GM18511 (cell line): ENCODE measurements at regions not wholly inside any gene's neighbourhood (a gene's known extent, or its start where the extent isn't known, plus 50 kb on each side); places are given as distances from the start of the nearest gene placed in this dataset.
"Not testable (repeated sequence)": the region's sequence is repeated elsewhere in the genome, so short reads cannot be mapped to it uniquely, and the experiment has no call there.

Experiments used
- ATAC-seq: cut with Tn5 transposase; IDR thresholded peaks from one replicate; pipeline ENCODE4 v1.9.1; 2021; ENCODE audit warnings: mild to moderate bottlenecking, moderate library complexity; ENCODE audit not compliant: unreplicated experiment

DNA sequence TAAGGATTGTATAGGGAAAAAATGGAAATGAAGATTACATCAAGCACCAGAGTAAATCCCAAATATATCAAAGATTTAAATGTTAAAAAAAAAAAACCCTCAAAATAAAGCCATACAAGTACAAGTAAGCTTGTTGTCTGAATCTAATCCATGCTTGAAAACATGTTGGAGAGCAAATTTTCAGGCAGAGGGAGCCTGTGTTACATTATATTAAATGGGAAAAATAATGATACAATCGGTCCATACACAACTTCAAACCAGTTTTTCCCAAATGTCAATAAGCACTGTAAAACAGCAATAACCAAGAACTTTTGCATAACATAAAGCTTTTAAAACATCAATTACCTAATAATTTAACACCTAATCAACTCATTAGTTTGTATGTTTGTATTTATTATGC, 949.4 kb upstream of the ADGRL4 start:
- no peak for ATAC-seq

DNA sequence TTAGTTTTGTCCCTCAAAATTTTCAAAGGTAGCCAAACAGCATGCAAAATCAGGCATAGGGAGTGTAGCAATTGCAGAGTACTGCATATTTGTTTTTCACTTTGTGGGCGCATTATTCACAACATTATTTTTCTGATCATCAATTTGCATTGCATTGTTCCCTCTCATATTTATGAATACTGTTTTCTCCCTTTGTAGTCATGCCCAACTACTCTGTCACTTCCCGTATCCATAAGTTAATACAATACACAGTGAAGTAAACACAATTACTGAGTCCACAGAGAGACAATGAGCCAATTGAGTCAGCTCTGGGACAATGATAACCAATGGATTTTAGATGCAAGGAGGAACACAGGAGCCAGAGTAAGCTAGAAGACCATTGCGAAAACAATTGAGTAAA, 944.0 kb upstream of the ADGRL4 start:
- ATAC-seq, result no peak

DNA sequence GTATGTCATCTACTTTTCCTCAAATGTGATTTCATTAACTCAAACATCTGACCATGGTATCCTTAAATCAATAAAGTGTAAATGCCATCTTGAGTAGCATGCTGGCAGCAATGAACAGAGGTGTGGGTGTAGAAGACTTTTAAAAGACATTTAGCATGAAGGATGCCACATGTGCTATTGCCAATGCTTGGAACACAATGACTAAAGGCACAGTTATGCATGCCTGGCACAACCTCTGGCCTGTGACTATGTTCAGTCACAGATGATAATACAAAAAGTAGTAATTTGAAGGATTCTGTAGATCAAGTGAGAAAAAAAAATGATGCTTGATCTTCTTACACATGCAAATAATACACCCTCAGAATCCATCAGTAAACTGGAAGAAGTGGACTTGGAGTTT, 938.9 kb upstream of the ADGRL4 start:
- no peak for ATAC-seq

DNA sequence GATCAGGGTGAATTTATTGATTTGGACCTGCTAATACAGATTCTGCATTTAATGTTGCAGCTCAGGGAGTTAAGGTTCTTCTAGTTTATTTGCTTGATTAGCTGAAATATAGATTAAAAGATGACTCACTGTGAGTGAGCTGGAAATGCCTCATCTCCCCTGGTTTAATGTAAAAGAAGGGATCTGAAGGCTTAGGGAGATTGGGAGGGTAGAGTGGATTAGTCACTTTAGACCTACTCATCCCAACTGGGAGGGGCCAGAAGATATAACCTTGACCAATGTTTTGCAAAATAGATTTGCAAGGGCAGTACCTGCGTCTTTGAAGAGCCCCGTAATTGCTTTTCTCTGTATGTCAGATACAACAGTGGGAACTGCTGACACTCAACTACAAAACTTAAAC, 922.8 kb upstream of the ADGRL4 start:
- no peak for ATAC-seq

GRCh38 chr1:79928901-79929300, 922.4 kb upstream of the ADGRL4 start:
- no peak for ATAC-seq

DNA sequence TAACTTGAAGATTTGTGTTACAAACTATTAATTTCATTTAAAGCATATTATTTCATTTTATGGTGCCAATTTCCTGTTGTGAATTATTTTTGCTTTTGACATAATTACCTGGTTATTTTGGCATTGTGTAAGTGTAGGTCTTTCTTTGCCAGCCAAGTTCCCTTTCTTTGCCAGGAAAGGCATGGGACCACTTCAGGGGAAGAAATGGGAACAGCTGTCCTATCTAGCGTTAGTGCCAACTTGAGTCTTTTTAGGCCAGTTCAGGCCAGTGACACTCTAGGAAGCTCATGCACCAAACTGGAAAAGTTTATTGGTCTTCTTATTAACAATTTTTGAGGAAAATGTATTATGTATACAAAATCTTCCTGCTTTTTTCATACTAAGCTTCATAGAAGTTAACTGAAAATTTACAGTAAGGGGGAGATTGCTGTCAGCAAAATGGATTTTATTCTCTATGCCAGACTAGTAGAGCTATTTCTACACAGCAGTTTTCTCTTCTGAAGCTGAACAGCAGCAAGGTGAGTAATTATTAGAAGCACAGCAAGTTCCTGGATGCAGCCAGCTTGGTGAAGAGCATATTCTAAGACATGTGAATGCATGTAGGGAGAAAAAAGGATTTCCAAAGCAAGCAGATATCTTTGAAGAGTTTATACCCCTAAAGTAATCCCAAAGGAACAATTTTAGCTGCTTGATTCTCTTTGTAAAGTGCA, 914.6 kb upstream of the ADGRL4 start:
- ATAC-seq, result no peak

GRCh38 chr1:79914896-79915295, 908.4 kb upstream of the ADGRL4 start:
- no peak for ATAC-seq

DNA sequence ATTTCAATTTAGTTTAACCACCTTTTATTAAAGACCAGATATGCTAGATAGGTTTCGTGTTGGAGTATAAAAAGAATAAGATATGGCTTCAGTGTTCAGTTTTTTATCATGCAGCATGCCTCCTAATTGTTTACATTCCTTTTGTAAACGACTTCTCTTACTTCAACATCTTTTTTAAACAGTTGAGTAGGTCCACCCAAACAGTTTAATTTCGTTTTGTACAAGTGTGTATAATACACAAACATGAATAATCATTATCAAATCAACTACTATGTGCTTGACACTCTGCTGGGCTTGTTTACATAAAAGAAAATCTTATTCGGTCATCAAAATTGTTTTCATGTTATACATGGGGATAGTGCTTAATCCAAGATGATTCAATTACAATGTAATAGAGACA, 906.3 kb upstream of the ADGRL4 start:
- ATAC-seq, result no peak

DNA sequence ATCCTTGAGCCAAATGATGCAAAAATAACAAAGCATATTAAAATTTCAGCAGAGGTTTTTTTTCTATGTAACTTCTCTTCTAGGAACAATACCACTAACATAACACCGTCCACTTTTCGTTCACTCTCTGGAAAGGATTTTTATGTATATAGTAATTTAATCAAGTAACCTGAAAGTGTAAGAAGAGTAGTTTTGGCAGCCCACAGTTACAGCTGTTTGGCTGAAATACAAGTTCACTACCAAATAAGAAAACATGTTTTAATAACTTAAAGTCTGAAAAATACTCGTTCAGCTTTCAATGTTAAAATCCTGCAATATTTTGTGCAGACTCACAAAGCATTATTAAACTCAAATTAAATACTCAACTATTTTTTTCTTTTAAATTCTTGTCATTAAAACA, 896.8 kb upstream of the ADGRL4 start:
- ATAC-seq, result no peak

- ATAC-seq, result no peak
Measured at GRCh38 chr1:79902418-79902817, 895.9 kb upstream of the ADGRL4 start.

DNA sequence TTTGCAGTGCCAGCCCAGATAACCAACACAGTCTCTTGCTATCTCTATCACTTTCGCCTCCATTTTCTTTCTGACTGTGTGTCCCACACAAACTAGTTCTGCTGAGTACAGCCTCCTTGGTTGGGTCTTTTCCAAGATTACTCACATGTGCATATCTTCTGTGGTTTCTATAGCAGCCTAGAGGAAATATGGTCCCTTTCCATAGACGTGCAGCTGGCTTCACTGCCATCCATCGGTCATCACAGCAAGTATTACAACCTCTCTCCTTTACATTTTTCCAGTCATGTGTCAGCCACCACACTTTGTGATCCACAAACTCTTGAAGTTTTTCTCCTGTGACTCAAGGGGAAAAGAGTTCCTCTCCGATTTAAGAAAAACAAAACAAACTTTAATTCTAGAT, 893.4 kb upstream of the ADGRL4 start:
- no peak for ATAC-seq

GRCh38 chr1:79896140-79896539, 889.6 kb upstream of the ADGRL4 start:
- no peak for ATAC-seq

DNA sequence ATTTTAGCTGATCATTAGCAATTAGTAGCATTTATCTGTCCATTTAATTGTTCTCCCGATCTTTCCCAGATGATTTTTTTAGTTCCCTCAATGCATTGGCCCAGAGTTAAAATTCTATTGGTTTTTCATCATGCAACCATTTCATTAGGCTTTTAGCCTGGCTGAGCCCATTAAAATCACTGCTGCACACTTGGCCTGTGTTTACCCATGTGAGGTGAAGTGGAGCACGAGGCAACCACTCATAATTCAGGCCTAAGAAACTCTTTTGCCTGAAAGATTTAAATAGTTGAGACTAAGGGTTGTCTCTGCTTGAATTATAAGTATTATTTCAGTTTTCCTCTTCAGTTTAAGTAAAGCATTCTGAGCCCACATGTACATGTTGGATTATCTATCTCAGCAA, 889.0 kb upstream of the ADGRL4 start:
- no peak for ATAC-seq

DNA sequence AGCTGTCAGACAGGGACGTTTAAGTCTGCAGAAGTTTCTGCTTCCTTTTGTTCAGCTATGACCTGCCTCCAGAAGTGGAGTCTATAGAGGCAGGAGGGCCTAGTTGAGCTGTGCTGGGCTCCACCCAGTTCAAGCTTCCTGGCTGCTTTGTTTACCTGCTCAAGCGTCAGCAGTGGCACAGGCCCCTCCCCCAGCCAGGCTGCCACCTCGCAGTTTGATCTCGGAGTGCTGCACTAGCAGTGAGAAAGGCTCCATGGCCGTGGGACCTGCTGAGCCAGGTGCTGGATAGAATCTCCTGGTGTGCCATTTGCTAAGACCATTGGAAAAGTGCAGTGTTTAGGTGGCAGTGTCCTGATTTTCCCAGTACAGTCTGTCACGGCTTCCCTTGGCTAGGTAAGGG, 887.6 kb upstream of the ADGRL4 start:
- ATAC-seq, result not testable (repeated sequence)

- ATAC-seq, result no peak
Measured at GRCh38 chr1:79887059-79887458, 880.5 kb upstream of the ADGRL4 start.

- no peak for ATAC-seq
Measured at GRCh38 chr1:79885101-79885500, 878.6 kb upstream of the ADGRL4 start.

DNA sequence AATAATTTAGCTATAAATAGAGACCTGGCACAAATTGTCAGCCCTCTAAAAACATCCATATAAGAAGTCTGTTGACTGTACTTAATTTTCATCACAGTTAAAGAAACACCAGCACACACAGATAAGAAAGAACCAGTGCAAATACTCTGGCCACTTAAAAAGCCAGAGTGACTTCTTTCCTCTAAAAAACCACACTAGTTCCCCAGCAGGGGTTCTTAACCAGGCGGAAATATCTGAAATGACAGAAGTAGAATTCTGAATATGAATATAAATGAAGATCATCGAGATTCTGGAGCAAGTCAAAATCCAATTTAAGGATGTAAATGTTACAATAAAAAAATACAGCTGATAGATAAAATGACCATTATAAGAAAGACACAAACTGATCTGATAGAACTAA, 870.6 kb upstream of the ADGRL4 start:
- no peak for ATAC-seq

GRCh38 chr1:79875187-79875586, 868.7 kb upstream of the ADGRL4 start:
- no peak for ATAC-seq

- peak; percentile 57 for ATAC-seq
Measured at GRCh38 chr1:79874289-79874688, 867.8 kb upstream of the ADGRL4 start.

DNA sequence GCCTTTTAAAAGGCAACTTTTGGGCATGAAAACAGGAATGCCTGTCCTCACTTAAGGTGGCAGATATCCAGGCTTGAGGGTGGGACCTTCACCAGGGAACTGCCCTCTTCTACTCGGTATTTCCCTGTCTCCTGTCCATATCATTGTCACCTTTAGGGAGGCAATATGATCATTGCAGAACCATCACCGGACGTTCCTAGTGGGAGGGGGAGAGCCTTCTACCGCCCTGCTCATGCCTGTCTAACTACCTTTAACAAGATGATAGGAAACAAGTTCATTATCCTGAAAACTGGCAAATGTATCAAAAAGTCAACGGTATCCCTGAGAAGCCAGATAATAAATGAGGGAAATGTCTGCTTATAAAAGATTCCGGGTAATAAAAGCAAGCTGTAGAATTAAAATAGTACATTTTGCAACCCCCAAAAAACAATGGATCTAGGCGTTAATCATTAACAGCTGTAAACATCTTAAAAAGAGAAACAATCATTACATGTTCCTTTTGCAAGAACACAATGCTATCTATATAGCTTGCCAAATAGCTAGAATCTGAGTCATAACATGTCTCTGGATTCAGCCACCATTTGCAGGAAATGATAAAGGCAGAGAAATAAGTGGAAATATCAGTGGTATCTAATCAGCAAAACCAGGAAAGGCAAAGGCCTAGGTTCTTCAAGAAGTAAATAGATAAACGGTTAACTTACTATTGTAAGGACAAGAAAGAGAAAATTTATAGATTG, 852.9 kb upstream of the ADGRL4 start:
- no peak for ATAC-seq

- peak; percentile 70 for ATAC-seq
Measured at GRCh38 chr1:79852004-79852403, 845.5 kb upstream of the ADGRL4 start.

GRCh38 chr1:79849388-79849787, 842.9 kb upstream of the ADGRL4 start:
- no peak for ATAC-seq

- no peak for ATAC-seq
Measured at GRCh38 chr1:79848316-79848715, 841.8 kb upstream of the ADGRL4 start.
